ENCODE measurements at regions not wholly inside any gene's neighbourhood (a gene's known extent, or its start where the extent isn't known, plus 50 kb on each side); places are given as distances from the start of the nearest gene placed in this dataset.

GRCh38 chr7:140239653-140239935 is 62.8 kb upstream of the KDM7A start:
- no peak for DNase-seq
- H3K4me3 ChIP-seq = no peak overlapping the region
- H3K27me3 ChIP-seq (replicated peaks in 1 of 7) = no peaks in the 10 kb centered on the region
- 66 to 89% (median 86%) methylated on average over 2 of the region's 2 CpGs for whole genome bisulfite sequencing, 5 donors
- peaks cover 2 to 17% (median 10%) of the 10 kb centered on the region in 6 donors for H3K4me1 ChIP-seq
- TF ChIP-seq POLR2A (IDR thresholded peaks at IDR 0.05) (no peak), CTCF (IDR thresholded peaks at IDR 0.05 in 8 of 11, conservative IDR thresholded peaks at IDR 0.05 in 3 of 11) (no peak), POLR2AphosphoS5 (IDR thresholded peaks at IDR 0.05) (no peak)
- H3K36me3 ChIP-seq = no peaks in the 10 kb centered on the region
- no peaks in the 10 kb centered on the region for H3K9me3 ChIP-seq
- intact Hi-C loops (cut with DNase I; ENCODE audit: low total_unique reads) = no loop called here
- no peak overlapping the region for H3K27ac ChIP-seq

GRCh38 chr7:140238778-140239652 is 62.2 kb upstream of the KDM7A start:
- Histone ChIP-seq H3K27me3 (replicated peaks in 1 of 7) (no peaks in the 10 kb centered on the region), H3K4me3 (no peak overlapping the region), H3K36me3 (no peaks in the 10 kb centered on the region), H3K27ac (no peak overlapping the region), H3K9me3 (no peaks in the 10 kb centered on the region), H3K4me1 (peaks cover 2 to 17% (median 10%) of the 10 kb centered on the region in 6 donors)
- intact Hi-C loops (cut with DNase I; ENCODE audit: low total_unique reads) = no loop called here
- WGBS, 5 donors = 86 to 90% (median 87%) methylated on average over 13 to 15 of the region's 15 CpGs
- TF ChIP-seq POLR2A (IDR thresholded peaks at IDR 0.05) (no peak), CTCF (IDR thresholded peaks at IDR 0.05 in 8 of 11, conservative IDR thresholded peaks at IDR 0.05 in 3 of 11) (no peak)
- DNase-seq = no peak

- Histone ChIP-seq H3K4me1 (peaks cover 2 to 25% (median 20%) of the 10 kb centered on the region in 6 donors), H3K27ac (no peak overlapping the region), H3K36me3 (no peaks in the 10 kb centered on the region), H3K4me3 (no peak overlapping the region), H3K27me3 (replicated peaks in 1 of 7) (no peaks in the 10 kb centered on the region), H3K9me3 (no peaks in the 10 kb centered on the region)
- intact Hi-C loops (cut with DNase I; ENCODE audit: low total_unique reads) = no loop called here
- WGBS, 5 donors = 87 to 97% (median 91%) methylated on average over 4 of the region's 4 CpGs
- no peak for DNase-seq
- TF ChIP-seq POLR2A (IDR thresholded peaks at IDR 0.05) = no peak
- no peak for TF ChIP-seq POLR2AphosphoS5 (IDR thresholded peaks at IDR 0.05)
- TF ChIP-seq CTCF (IDR thresholded peaks at IDR 0.05 in 8 of 11, conservative IDR thresholded peaks at IDR 0.05 in 3 of 11) = no peak
Observed at GRCh38 chr7:140237390-140237789, 60.6 kb upstream of the KDM7A start.

- Histone ChIP-seq H3K27ac (no peak overlapping the region), H3K4me3 (no peak overlapping the region), H3K4me1 (peaks cover 2 to 25% (median 22%) of the 10 kb centered on the region in 6 donors), H3K9me3 (no peaks in the 10 kb centered on the region), H3K27me3 (replicated peaks in 1 of 7) (no peaks in the 10 kb centered on the region), H3K36me3 (no peaks in the 10 kb centered on the region)
- intact Hi-C loops (cut with DNase I; ENCODE audit: low total_unique reads) = no loop called here
- DNase-seq = no peak
- WGBS, 5 donors = 78 to 87% (median 84%) methylated on average over 6 of the region's 6 CpGs
- TF ChIP-seq CTCF (IDR thresholded peaks at IDR 0.05 in 8 of 11, conservative IDR thresholded peaks at IDR 0.05 in 3 of 11) = no peak
- no peak for TF ChIP-seq POLR2A (IDR thresholded peaks at IDR 0.05)
- no peak for TF ChIP-seq POLR2AphosphoS5 (IDR thresholded peaks at IDR 0.05)
Observed at GRCh38 chr7:140236626-140237025, 59.8 kb upstream of the KDM7A start.
